Jurkat, Clone E6-1 (cell line): ENCODE measurements at regions not wholly inside any gene's neighbourhood (a gene's known extent, or its start where the extent isn't known, plus 50 kb on each side); places are given as distances from the start of the nearest gene placed in this dataset.
"Not testable (repeated sequence)": the region's sequence is repeated elsewhere in the genome, so short reads cannot be mapped to it uniquely, and the experiment has no call there.

Experiments
- DNase-seq: peaks from one replicate; pipeline ENCODE4 v3.0.0-alpha.2; 2011; ENCODE audit warnings: low read depth, low spot score
- H3K4me3 ChIP-seq: 2 replicates; pipeline ENCODE4 v1.5.1; 2011; ENCODE audit warnings: mild to moderate bottlenecking, low read length, control low read depth, moderate library complexity

DNA sequence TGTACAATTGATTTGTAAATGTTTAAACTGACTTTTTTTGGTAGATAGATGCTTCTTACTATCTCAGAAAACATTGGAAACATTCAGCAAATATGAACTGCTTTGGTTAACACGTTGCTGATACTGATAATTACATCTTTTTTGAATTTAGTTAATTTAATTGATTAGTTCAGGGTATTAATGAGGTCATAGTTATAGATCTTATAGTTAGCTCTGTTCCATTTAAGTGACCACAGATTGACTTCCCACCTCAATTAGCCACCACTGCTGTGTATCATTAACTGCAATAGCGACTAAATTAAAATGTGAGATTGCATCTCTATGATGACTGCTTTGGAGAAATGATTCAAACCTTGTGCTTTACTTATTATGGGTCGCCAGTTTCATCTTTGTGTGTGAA, 407.1 kb upstream of the EDIL3 start:
- DNase-seq, result no peak
- H3K4me3 ChIP-seq, result no peak overlapping the region

- no peak overlapping the region for H3K4me3 ChIP-seq
- DNase-seq, result no peak
Measured at GRCh38 chr5:84791138-84791537, 406.5 kb upstream of the EDIL3 start.

GRCh38 chr5:84790406-84790805, 405.7 kb upstream of the EDIL3 start:
- no peak for DNase-seq
- H3K4me3 ChIP-seq, result no peak overlapping the region

GRCh38 chr5:84783003-84783402, 398.3 kb upstream of the EDIL3 start:
- DNase-seq, result no peak
- H3K4me3 ChIP-seq, result no peak overlapping the region

DNA sequence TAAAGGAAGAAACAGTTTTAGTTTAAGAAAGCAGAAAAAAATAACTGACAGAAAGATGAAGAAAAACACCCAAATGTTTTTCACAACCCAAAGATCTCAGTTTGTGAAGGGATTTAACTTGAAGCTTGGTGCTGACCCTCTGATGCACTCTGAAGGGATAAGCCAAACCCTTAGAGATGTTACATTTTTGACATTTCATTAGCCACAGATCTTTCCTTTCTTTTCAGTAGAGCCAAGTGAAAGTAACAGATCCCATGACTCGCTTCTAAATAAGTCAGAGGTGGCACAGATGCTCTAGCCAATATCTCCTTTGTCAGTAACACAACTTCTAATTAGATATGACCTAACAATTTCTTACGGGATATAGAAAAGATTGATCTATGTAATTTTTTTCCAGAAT, 394.5 kb upstream of the EDIL3 start:
- no peak for DNase-seq
- no peak overlapping the region for H3K4me3 ChIP-seq

- no peak overlapping the region for H3K4me3 ChIP-seq
- no peak for DNase-seq
Measured at GRCh38 chr5:84764227-84764626, 379.5 kb upstream of the EDIL3 start.

DNA sequence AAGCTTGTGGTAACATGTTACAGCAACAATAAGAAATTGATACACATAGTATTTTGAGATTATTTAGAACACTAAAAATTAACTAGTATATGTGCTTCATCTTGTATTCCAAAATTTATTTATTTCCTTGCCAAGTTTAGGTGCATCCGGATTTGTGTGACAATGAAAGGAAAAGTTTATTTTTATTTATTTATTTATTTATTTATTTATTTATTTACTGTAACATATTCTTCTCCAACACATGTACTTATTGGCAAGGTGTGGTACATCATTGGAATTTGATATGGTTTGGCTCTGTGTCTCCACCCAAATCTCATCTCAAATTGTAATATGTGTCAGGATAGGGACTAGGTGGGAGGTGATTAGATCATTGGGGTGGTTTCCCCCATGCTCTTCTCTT, 373.3 kb upstream of the EDIL3 start:
- H3K4me3 ChIP-seq, result no peak overlapping the region
- no peak for DNase-seq

- no peak for DNase-seq
- no peak overlapping the region for H3K4me3 ChIP-seq
Measured at GRCh38 chr5:84752780-84753179, 368.1 kb upstream of the EDIL3 start.

DNA sequence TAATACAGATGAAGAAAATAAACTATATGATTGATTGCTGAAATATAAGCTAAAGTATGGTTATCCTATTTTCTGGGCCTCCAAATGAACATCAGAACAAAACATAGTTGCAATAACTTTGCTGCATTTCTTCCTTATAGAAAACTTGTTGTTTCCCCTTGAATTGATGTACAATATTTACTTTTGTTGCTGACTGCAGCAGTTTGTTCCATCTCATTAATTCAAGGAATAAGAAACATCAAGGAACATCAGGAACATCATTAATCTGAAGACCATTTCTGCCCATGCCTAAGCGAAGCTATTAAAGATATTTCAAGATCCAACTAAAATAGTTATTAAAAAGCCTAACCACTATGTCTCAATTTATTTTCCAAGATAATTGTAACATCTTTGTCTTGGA, 363.6 kb upstream of the EDIL3 start:
- no peak for DNase-seq
- no peak overlapping the region for H3K4me3 ChIP-seq

DNA sequence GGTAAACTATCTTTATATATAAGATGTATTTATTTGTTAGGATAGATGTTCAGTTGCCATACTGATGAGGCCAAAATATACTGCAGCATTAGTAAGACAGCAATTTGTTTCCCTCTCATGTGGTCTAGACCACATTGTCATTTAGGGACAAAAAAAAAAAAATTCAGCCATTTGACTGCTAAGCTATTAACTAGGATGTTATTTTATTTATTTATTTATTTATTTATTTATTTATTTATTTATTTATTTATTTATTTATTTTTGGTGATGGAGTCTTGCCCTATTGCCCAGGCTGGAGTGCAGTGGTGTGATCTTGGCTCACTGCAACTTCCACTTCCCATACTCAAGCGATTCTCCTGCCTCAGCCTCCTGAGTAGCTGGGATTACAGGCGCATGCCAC, 361.6 kb upstream of the EDIL3 start:
- not testable (repeated sequence) for DNase-seq, H3K4me3 ChIP-seq

DNA sequence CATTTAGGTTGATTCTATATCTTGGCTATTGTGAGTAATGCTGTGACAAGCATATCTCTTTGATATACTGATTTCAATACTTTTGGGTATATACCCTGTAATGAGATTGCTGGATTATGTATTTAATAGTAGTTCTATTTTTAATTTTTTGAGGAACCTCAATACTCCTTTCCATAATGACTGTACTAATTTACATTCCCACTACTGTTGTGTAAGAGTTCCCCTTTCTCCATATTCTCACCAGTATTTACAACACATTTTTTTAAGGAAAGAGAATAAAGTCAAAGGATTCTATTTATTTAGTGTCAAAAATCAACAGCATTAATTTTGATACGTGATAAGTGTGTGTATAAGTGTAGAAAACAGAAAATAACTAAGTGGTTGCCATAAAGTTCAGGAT, 356.4 kb upstream of the EDIL3 start:
- DNase-seq, result no peak
- no peak overlapping the region for H3K4me3 ChIP-seq

- no peak overlapping the region for H3K4me3 ChIP-seq
Measured at GRCh38 chr5:84729326-84729725, 344.6 kb upstream of the EDIL3 start.

DNA sequence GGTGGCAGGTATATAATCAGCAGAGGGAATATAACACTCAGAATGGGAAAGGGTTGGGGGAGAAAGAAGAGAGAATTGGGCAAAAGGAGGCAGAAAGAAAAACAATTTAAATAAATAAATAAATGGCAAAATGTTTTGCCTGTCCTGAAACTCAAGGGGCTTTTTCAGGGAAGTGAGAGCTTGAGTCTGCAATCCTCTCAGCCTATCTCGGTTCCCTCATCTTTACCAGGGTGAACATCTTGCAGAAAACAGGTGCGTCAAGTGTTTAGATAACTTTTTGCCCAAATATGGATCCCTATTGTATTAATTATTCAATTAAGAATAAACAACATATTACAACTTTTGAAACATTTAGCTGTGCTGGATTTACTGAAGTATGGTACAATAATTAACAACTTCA, 343.0 kb upstream of the EDIL3 start:
- DNase-seq, result no peak
- no peak overlapping the region for H3K4me3 ChIP-seq

More at GRCh38 chr5:84729326-84729725, 344.6 kb upstream of the EDIL3 start:
- DNase-seq, result no peak

DNA sequence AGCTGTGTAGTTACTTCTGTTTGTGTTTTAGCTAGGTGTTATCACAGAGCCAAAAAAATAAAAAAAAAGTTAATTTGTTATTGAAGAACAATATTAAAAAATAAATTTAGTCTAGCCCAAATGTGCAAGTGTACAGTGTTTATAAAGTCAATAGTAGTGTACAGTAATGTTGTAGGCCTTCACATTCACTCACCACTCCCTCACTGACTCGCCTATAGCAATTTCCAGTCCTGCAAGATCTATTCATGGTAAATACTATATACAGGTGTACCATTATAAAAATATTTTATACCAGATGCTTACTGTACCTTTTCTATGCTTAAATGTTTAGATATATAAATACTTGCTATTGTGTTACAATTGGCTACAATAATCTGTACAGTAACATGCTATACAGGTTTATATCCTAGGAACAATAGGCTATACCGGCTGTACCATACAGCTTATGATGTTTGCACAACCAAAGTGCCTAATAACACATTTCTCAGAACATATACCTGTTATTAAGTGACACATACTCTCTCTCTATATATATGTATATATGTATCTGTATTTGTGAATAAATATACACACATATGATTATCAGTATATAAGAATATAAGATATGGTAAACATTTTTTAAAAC, 341.4 kb upstream of the EDIL3 start:
- DNase-seq, result no peak
- no peak overlapping the region for H3K4me3 ChIP-seq

- DNase-seq, result no peak
Measured at GRCh38 chr5:84724683-84725082, 340.0 kb upstream of the EDIL3 start.

DNA sequence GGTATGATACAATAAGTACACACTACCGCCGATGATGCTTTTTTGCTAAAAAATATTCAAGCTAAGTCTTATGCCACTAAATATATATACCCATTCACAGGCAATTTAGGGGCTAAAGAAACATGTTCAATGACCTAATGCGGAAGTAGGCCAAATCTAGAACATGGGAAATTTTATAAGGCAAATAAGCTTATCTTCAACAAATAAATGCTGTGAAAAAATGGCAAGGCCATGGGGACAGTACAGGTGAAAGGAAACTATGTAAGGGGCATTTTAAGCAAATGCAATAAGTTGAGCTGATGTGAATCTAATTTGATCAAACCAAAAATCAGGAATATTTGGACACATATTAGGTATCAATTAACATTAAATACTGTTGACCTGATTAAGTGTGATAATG, 339.5 kb upstream of the EDIL3 start:
- DNase-seq, result no peak
- H3K4me3 ChIP-seq, result no peak overlapping the region

More at GRCh38 chr5:84724683-84725082, 340.0 kb upstream of the EDIL3 start:
- no peak overlapping the region for H3K4me3 ChIP-seq

- H3K4me3 ChIP-seq, result no peak overlapping the region
- no peak for DNase-seq
Measured at GRCh38 chr5:84718377-84718776, 333.7 kb upstream of the EDIL3 start.

GRCh38 chr5:84715686-84716085, 331.0 kb upstream of the EDIL3 start:
- no peak for DNase-seq
- no peak overlapping the region for H3K4me3 ChIP-seq

DNA sequence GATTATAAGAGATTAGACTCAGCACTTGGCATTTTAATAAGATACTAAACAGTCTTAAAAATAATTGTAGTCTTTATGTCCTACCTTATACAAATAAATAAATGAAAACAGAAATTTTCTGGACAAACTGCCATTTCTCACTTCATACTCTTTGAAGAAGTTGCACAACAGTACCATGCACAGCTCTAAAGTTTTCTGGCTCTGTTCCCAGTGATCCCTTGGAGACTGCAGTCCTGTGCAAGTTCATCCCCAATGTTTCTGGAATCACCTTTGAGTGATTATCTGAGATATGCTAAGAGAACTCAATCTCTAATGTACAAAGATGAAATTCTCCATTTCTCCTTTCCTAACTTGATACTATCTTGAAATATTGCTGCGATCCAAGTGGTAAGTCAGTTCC, 330.4 kb upstream of the EDIL3 start:
- DNase-seq, result no peak
- no peak overlapping the region for H3K4me3 ChIP-seq

- DNase-seq, result no peak
- H3K4me3 ChIP-seq, result no peak overlapping the region
Measured at GRCh38 chr5:84709075-84709474, 324.4 kb upstream of the EDIL3 start.
